Upper lobe of left lung (tissue), 6 donors: ENCODE measurements at regions not wholly inside any gene's neighbourhood (a gene's known extent, or its start where the extent isn't known, plus 50 kb on each side); places are given as distances from the start of the nearest gene placed in this dataset.

Source experiments
- ATAC-seq, 2 donors: fragments of 200-7000 bp; cut with Tn5 transposase; one replicate each; pipeline ENCODE4 v1.9.1; 2022; ENCODE audit warnings: mild to moderate bottlenecking in 2 of 2, moderate library complexity in 2 of 2; ENCODE audit not compliant: low FRiP score in 2 of 2
- DNase-seq, 2 donors: peaks; one replicate each; pipeline ENCODE4 v3.0.0-alpha.2; 2019 to 2020
- H3K27ac ChIP-seq, 4 donors: fragments of 200-600 bp; sonication (generic); one replicate each; pipeline ENCODE4 v1.5.1; 2016 to 2019
- H3K27me3 ChIP-seq, 4 donors: fragments of 200-600 bp; sonication (generic); one replicate each; pipeline ENCODE4 v1.5.1; 2017 to 2019
- H3K36me3 ChIP-seq, 4 donors: fragments of 200-600 bp; sonication (generic); one replicate each; pipeline ENCODE4 v1.5.1; 2016 to 2019
- H3K4me1 ChIP-seq, 4 donors: fragments of 200-600 bp; sonication (generic); one replicate each; pipeline ENCODE4 v1.5.1; 2018 to 2019
- H3K4me3 ChIP-seq, 4 donors: fragments of 200-600 bp; sonication (generic); one replicate each; pipeline ENCODE4 v1.5.1; 2017 to 2019; ENCODE audit warnings: mild to moderate bottlenecking in 2 of 4, moderate library complexity in 1 of 4
- H3K9me3 ChIP-seq, 4 donors: fragments of 200-600 bp; sonication (generic); one replicate each; pipeline ENCODE4 v1.5.1; 2018 to 2019
- EP300 ChIP-seq, 4 donors: sonication (generic); formaldehyde crosslinking; IDR thresholded peaks; one replicate each; pipeline ENCODE4 v1.5.1; 2017; ENCODE audit warnings: antibody characterized with exemption in 4 of 4, control low read depth in 2 of 4
- POLR2A ChIP-seq, 4 donors: fragments of 450-650 bp; IDR thresholded peaks; one replicate each; pipeline ENCODE4 v1.5.1; 2016 to 2017; ENCODE audit warnings: antibody characterized with exemption in 4 of 4, mild to moderate bottlenecking in 2 of 4
- POLR2AphosphoS5 ChIP-seq, 2 donors: sonication (generic); formaldehyde crosslinking; IDR thresholded peaks; one replicate each; pipeline ENCODE4 v1.5.1; 2017; ENCODE audit warnings: antibody characterized with exemption in 2 of 2
- WGBS, 2 donors: methylation state at CpG; one replicate each; pipeline ENCODE4 v1.1.5; 2017 to 2018; 5-methylcytosine and 5-hydroxymethylcytosine counted together
- TF ChIP-seq, protein P1 (sequence below), 6 experiments: fragments of 450-650 bp in 4 of 6; fragments of 200-600 bp in 2 of 6; sonication (generic) in 2 of 6; IDR thresholded peaks; one replicate each; pipeline ENCODE4 v1.5.1; 2016 to 2019; ENCODE audit warnings: antibody characterized with exemption in 6 of 6
- donor health status: DM: no; HTN: no; CAD: no; lungs with moderate emphysema.
- donor health status: DM: no; HTN: yes; CAD: no; lungs with severe emphysema.

- TF ChIP-seq EP300 (IDR thresholded peaks at IDR 0.05): no peak
- TF ChIP-seq POLR2A (IDR thresholded peaks at IDR 0.05): no peak
- no peak for TF ChIP-seq POLR2AphosphoS5 (IDR thresholded peaks at IDR 0.05)
- TF ChIP-seq, protein P1, sequence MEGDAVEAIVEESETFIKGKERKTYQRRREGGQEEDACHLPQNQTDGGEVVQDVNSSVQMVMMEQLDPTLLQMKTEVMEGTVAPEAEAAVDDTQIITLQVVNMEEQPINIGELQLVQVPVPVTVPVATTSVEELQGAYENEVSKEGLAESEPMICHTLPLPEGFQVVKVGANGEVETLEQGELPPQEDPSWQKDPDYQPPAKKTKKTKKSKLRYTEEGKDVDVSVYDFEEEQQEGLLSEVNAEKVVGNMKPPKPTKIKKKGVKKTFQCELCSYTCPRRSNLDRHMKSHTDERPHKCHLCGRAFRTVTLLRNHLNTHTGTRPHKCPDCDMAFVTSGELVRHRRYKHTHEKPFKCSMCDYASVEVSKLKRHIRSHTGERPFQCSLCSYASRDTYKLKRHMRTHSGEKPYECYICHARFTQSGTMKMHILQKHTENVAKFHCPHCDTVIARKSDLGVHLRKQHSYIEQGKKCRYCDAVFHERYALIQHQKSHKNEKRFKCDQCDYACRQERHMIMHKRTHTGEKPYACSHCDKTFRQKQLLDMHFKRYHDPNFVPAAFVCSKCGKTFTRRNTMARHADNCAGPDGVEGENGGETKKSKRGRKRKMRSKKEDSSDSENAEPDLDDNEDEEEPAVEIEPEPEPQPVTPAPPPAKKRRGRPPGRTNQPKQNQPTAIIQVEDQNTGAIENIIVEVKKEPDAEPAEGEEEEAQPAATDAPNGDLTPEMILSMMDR (IDR thresholded peaks at IDR 0.05): no peak
- ATAC-seq (no peak), DNase-seq (no peak)
- H3K36me3 ChIP-seq: no peaks in the 10 kb centered on the region
- no peaks in the 10 kb centered on the region for H3K27me3 ChIP-seq
- no peak overlapping the region for H3K4me3 ChIP-seq
- H3K9me3 ChIP-seq: no peaks in the 10 kb centered on the region
- no peaks in the 10 kb centered on the region for H3K4me1 ChIP-seq
- WGBS, 2 donors: 85 to 88% methylated on average over 6 to 14 of the region's 14 CpGs
- no peak overlapping the region for H3K27ac ChIP-seq
These were observed 174.0 kb upstream of the DAB2 start for GRCh38 chr5:39598661-39599248.

GRCh38 chr5:39588179-39588578 is 163.4 kb upstream of the DAB2 start:
- ATAC-seq: no peak
- TF ChIP-seq POLR2A (IDR thresholded peaks at IDR 0.05): no peak
- TF ChIP-seq EP300 (IDR thresholded peaks at IDR 0.05): no peak
- WGBS, 2 donors: 88 to 90% methylated on average over 2 of the region's 2 CpGs

DNA sequence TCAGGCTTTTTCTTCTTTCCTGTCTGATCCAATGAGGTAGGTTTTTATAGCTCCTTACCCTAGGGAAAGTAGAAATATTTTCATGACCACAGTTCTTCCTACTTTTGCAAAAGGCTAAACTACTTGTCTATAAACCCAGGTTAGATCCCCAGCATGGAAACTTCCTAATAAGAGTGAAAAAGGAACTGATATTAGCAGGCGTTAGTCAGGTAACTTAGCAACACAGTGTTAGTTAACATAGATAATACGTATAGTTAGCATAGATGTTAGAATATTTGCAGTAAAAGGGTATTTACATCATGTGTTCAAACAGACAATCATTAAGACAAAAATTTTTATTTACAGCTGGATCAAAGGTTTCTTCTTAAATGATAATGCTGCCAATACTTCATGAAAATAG is 162.9 kb upstream of the DAB2 start:
- H3K27me3 ChIP-seq: no peaks in the 10 kb centered on the region
- DNase-seq (no peak), ATAC-seq (no peak)
- WGBS, 2 donors: 85% methylated on average over 2 of the region's 2 CpGs
- H3K9me3 ChIP-seq: no peaks in the 10 kb centered on the region
- no peak overlapping the region for H3K4me3 ChIP-seq
- no peak overlapping the region for H3K27ac ChIP-seq
- H3K4me1 ChIP-seq: no peaks in the 10 kb centered on the region
- TF ChIP-seq EP300 (IDR thresholded peaks at IDR 0.05): no peak
- H3K36me3 ChIP-seq: no peaks in the 10 kb centered on the region

More at GRCh38 chr5:39588179-39588578, 163.4 kb upstream of the DAB2 start:
- H3K27ac ChIP-seq: no peak overlapping the region
- DNase-seq: no peak
- H3K27me3 ChIP-seq: no peaks in the 10 kb centered on the region
- H3K36me3 ChIP-seq: no peaks in the 10 kb centered on the region
- H3K4me1 ChIP-seq: no peaks in the 10 kb centered on the region
- H3K4me3 ChIP-seq: no peak overlapping the region
- no peaks in the 10 kb centered on the region for H3K9me3 ChIP-seq

DNA sequence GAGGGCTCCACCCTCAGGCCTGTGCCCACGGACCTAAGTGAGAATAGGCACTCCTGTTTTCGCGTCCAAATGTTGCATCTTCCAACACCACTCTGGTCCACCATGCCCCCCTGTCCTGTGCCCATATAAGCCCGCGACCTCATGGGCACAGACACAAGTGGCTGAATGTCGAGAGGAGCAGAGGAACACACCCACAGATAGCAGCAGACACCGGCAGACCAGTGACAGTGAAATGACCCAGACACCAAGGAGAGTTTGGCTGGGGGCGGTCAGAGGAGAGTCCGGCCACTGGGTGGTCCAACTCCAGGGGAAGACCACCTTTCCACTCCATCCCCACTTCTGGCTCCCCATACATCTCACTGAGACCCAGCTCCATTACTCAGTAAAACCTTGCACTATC is 161.4 kb upstream of the DAB2 start:
- WGBS, 2 donors: 96% methylated on average over 9 of the region's 9 CpGs
- ATAC-seq: no peak
- TF ChIP-seq POLR2A (IDR thresholded peaks at IDR 0.05) (no peak), EP300 (IDR thresholded peaks at IDR 0.05) (no peak), POLR2AphosphoS5 (IDR thresholded peaks at IDR 0.05) (no peak)
- TF ChIP-seq, protein P1 (IDR thresholded peaks at IDR 0.05): no peak
- no peak overlapping the region for H3K27ac ChIP-seq
- no peak for DNase-seq
- peaks cover under 1 to 4% (median 3%) of the 10 kb centered on the region in 4 donors for H3K4me1 ChIP-seq
- H3K9me3 ChIP-seq: no peaks in the 10 kb centered on the region
- no peak overlapping the region for H3K4me3 ChIP-seq
- no peaks in the 10 kb centered on the region for H3K36me3 ChIP-seq
- H3K27me3 ChIP-seq: no peaks in the 10 kb centered on the region

DNA sequence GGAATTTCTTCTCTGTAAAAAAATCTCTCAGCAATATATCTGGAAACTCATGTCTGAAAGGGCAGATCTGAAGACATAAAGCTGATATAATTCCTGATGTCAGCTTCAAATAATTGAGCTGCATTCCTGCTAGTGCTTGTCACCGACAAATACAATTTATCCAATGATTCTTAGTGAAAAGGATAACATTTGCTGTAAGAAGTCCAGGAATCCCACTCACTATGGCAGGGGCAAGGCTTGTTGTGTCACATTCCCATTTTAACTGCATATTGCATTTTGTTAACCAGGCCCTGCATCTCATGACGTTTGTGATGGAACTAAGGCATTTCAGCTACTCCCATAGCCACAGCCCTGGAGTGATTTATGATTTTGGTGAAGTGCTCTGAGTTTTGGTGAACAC is 160.1 kb upstream of the DAB2 start:
- H3K4me3 ChIP-seq: no peak overlapping the region
- DNase-seq (no peak), ATAC-seq (no peak)
- no peak for TF ChIP-seq EP300 (IDR thresholded peaks at IDR 0.05)
- TF ChIP-seq POLR2AphosphoS5 (IDR thresholded peaks at IDR 0.05): no peak
- TF ChIP-seq, protein P1 (IDR thresholded peaks at IDR 0.05): no peak
- TF ChIP-seq POLR2A (IDR thresholded peaks at IDR 0.05): no peak
- H3K9me3 ChIP-seq: no peaks in the 10 kb centered on the region
- H3K4me1 ChIP-seq: peaks cover 6 to 10% (median 7%) of the 10 kb centered on the region in 4 donors
- no peak overlapping the region for H3K27ac ChIP-seq
- 55 to 71% methylated on average over 2 of the region's 2 CpGs for WGBS, 2 donors
- no peaks in the 10 kb centered on the region for H3K27me3 ChIP-seq
- H3K36me3 ChIP-seq: no peaks in the 10 kb centered on the region
